Erythroblast (primary cell): ENCODE measurements at regions not wholly inside any gene's neighbourhood (a gene's known extent, or its start where the extent isn't known, plus 50 kb on each side); places are given as distances from the start of the nearest gene placed in this dataset.

ENCODE experiments used
- DNase-seq, 2 experiments: peaks; one replicate each; lab custom pipeline; 2025; lab: John Stamatoyannopoulos, UW
- GATA1 ChIP-seq: IDR thresholded peaks from 2 replicates; pipeline ENCODE4 v1.6.1; 2011; ENCODE audit warnings: low read depth, mild to moderate bottlenecking, control low read depth, low read length, moderate library complexity
- POLR2A ChIP-seq: IDR thresholded peaks from 2 replicates; pipeline ENCODE4 v1.6.1; 2011; ENCODE audit warnings: mild to moderate bottlenecking, low read length

- no peak for DNase-seq
- TF ChIP-seq GATA1 = no peak
- no peak for TF ChIP-seq POLR2A
These were observed 102.8 kb upstream of the HNRNPU start for GRCh38 chr1:244967159-244967558.

DNA sequence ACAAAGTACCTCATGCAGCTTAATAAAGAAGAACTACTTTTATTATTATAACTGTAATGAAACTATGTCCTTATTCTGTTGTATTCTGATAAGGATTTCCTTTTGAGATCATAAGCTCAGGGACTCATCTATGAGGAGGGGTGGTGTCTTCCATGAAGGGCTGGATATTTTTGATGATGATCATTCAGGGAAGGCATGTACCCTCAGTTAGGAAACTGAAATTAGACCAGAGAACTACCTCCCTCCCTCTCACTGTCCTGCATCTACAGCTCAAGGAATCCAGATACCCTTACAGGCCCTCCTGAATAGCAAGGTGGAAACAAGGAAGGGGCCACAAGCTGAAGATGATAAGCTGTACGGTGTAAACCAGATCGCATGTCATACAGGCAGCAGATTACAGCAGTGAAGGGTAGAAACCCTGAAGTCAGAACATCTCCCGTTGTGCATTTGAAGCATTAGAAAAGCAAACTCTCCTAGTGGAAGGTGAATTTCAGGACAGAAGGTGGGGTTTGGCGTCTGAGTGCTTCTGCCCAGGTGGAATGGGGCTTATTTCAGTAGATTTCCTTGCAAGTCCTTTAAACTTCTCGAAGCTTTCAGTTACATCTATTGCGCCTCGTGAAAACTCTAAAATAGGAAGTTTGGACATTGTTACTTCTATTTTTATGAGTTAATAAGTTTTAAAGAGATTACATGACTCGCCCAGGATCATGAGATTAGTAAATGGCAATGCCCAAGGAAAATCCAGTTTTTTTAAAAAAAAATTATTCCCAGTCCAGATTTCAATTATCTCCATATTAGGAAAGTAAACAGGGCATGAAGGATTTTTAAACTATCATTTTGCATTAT is 101.1 kb upstream of the HNRNPU start:
- TF ChIP-seq POLR2A (no peak), GATA1 (no peak)

DNA sequence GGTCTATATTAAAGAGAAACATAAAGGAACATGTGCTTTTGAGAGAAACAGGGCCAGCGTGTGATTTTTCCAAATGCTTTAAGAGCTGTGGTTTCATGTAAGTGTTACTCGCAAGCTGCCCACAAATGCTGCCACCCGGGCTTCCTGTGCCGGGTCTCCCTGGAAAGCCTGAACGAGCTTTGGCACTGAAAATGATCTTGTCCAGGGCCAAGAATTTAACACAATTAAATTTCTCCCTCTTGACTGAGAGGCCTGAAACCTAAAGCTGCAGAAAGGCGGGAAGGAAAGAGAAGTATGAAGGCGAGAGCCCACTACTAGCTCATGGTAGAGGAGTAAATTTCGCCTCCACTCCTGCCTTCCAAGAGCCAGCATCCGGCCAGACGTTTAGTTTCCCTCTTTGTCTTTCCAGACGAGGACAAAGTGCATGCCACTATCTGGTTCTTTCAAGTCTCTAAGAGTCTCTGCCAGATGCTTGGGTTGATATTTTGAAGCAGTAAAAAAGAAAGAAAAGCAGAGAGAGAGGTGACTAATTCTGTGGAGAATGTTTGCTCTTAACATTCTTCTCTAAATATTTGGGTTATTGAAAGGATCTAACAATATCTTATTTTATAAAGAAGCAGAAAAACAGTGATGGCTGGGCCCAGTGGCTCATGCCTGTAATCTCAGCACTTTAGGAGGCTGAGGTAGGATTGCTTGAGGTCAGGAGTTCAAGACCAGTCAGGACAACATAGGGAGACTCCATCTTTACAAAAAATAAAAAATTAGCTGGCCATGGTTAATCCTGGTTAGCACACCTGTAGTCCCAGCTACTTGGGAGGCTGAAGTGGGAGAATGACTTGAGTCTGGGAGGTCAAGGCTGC is 100.0 kb upstream of the HNRNPU start:
- no peak for TF ChIP-seq GATA1
- no peak for TF ChIP-seq POLR2A
- peak in 1 of 2 experiments; percentile 9 for DNase-seq

More for the DNA sequence above, 101.1 kb upstream of the HNRNPU start:
- DNase-seq = peak in 1 of 2 experiments; percentile 8

DNA sequence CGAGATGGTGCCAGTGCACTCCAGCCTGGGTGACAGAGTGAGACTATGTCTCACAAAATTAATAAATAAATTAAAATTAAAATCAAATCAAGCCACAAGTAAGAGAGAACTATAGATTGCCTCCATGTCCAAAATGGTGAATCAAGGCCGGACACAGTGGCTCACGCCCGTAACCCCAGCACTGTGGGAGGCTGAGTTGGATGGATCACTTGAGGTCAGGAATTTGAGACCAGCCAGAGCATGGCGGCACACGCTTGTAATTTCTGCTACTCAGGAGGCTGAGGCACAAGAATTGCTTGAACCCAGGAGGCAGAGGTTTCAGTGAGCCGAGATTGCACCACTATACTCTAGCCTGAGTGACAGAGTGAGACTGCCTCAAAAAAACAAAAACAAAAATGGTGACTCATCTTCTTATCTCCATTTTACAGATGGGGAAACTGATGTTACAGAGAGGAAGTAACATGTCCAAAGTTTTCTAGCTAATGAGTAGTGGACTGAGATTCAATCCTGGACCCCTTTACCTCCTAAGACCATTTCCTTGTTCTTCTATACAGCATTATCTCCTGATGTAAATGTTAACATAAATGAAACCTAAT is 99.0 kb upstream of the HNRNPU start:
- DNase-seq = peak; percentile 7 to 28
- TF ChIP-seq POLR2A (no peak), GATA1 (no peak)

GRCh38 chr1:244962130-244962529 is 97.8 kb upstream of the HNRNPU start:
- TF ChIP-seq POLR2A (no peak), GATA1 (no peak)

GRCh38 chr1:244960904-244961303 is 96.6 kb upstream of the HNRNPU start:
- TF ChIP-seq POLR2A (no peak), GATA1 (no peak)
- no peak for DNase-seq

More at GRCh38 chr1:244962130-244962529, 97.8 kb upstream of the HNRNPU start:
- no peak for DNase-seq

GRCh38 chr1:244958593-244958992 is 94.2 kb upstream of the HNRNPU start:
- DNase-seq = no peak
- no peak for TF ChIP-seq GATA1

- TF ChIP-seq POLR2A = no peak
- TF ChIP-seq GATA1 = no peak
- no peak for DNase-seq
These were observed 93.2 kb upstream of the HNRNPU start for GRCh38 chr1:244957525-244957924.

GRCh38 chr1:244957122-244957521 is 92.8 kb upstream of the HNRNPU start:
- TF ChIP-seq GATA1 (no peak), POLR2A (no peak)

GRCh38 chr1:244955661-244956060 is 91.3 kb upstream of the HNRNPU start:
- TF ChIP-seq POLR2A (no peak), GATA1 (no peak)

More at GRCh38 chr1:244957122-244957521, 92.8 kb upstream of the HNRNPU start:
- DNase-seq = no peak

DNA sequence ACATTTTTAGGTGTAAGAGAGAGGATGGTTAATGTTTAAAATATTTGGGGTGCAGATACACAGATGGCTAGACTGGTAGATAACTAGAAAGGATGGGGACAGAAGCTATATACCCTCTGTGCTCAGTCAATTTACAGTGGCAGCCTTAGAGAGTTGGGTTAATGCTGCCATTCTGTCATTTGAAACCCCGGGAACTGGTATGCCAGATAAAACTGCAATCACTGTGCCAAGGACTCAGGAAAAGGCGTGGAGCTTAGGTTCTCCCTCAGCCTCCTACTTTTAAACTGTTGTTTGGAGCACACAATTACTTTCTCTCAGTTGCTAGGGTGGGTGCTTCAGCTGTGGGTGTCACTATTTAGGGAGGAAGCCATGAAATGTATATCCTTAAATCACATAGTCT is 90.0 kb upstream of the HNRNPU start:
- TF ChIP-seq GATA1 (no peak), POLR2A (no peak)
- DNase-seq = no peak

More at GRCh38 chr1:244955661-244956060, 91.3 kb upstream of the HNRNPU start:
- DNase-seq = no peak

DNA sequence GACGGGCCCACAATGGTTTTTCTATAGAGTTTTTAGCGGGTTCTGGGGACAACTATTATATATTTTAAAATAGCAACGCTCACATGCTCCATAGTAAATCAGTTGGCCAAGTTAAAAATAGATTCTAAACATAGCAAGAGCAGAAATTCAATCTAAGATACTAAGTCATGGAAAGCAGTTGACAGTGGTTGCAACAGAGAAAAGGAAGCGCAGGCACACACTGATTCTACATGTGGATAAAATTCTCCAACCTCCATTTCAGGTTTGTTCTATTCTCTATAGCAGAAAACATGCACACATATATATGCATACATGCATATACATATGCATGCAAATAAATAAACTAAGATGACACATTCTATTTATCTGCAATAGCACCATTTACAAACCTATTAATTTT is 89.6 kb upstream of the HNRNPU start:
- TF ChIP-seq GATA1 (no peak), POLR2A (no peak)

GRCh38 chr1:244952940-244953339 is 88.6 kb upstream of the HNRNPU start:
- DNase-seq = no peak
- no peak for TF ChIP-seq GATA1
- no peak for TF ChIP-seq POLR2A

More for the DNA sequence above, 89.6 kb upstream of the HNRNPU start:
- DNase-seq = no peak

- no peak for DNase-seq
- TF ChIP-seq POLR2A = no peak
- no peak for TF ChIP-seq GATA1
These were observed 88.1 kb upstream of the HNRNPU start for GRCh38 chr1:244952280-244952933.

DNA sequence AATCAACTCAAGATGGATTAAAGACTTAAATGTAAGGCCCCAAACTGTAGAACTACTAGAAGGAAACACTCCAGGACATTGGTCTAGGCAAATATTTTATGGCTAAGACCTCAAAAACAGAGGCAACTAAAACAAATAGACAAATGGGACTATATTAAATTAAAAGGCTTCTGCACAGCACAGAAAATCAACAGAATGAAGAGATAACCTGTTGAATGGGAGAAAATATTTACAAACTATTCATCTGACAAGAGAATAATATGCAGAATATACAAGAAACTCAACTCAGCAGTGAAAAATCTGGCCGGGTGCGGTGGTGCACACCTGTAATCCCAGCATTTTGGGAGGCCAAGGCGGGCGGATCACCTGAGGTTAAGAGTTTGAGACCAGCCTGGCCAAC is 84.1 kb upstream of the HNRNPU start:
- no peak for TF ChIP-seq GATA1
- no peak for DNase-seq
